ENCODE measurements at regions not wholly inside any gene's neighbourhood (a gene's known extent, or its start where the extent isn't known, plus 50 kb on each side); places are given as distances from the start of the nearest gene placed in this dataset.

DNA sequence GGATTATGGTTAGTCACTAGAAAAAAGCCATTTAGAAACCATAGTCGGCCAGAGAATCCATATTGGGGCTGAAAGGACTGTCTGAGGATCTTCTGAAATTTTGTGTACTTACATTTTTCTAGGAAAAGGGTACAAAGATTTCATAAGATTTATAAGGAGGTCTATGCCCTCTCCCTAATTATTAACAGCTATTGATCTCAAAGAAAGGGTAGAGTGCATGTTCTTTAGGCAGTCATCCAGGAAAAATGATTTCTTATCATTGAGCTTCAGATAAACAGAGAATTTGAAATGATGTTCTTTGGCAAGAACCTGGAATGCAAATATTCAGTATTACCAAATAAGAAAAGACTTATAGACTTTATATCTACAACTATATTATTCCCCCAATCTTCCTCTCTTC lies 195.3 kb downstream of the ACTR3 start:
- TF ChIP-seq, protein P1, sequence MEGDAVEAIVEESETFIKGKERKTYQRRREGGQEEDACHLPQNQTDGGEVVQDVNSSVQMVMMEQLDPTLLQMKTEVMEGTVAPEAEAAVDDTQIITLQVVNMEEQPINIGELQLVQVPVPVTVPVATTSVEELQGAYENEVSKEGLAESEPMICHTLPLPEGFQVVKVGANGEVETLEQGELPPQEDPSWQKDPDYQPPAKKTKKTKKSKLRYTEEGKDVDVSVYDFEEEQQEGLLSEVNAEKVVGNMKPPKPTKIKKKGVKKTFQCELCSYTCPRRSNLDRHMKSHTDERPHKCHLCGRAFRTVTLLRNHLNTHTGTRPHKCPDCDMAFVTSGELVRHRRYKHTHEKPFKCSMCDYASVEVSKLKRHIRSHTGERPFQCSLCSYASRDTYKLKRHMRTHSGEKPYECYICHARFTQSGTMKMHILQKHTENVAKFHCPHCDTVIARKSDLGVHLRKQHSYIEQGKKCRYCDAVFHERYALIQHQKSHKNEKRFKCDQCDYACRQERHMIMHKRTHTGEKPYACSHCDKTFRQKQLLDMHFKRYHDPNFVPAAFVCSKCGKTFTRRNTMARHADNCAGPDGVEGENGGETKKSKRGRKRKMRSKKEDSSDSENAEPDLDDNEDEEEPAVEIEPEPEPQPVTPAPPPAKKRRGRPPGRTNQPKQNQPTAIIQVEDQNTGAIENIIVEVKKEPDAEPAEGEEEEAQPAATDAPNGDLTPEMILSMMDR (conservative IDR thresholded peaks at IDR 0.05; ENCODE audit: low read depth, low read length) = no peak
- no peak for TF ChIP-seq EZH2 (IDR thresholded peaks at IDR 0.05; ENCODE audit: low read length, unreplicated experiment)
- TF ChIP-seq EZH2phosphoT487 (IDR thresholded peaks at IDR 0.05; ENCODE audit: borderline replicate concordance, low read length) = no peak

Data from PC-3 (cell line).